ENCODE measurements at regions not wholly inside any gene's neighbourhood (a gene's known extent, or its start where the extent isn't known, plus 50 kb on each side); places are given as distances from the start of the nearest gene placed in this dataset.

GRCh38 chr13:90402102-90402501, 945.4 kb upstream of the MIR17HG start:
- H3K27me3 Mint-ChIP-seq (ENCODE audit: insufficient read depth, low read depth) = no peaks in the 10 kb centered on the region
- H3K4me3 ChIP-seq = no peak overlapping the region
- TF ChIP-seq EZH2phosphoT487 (IDR thresholded peaks at IDR 0.05) (no peak), EZH2 (IDR thresholded peaks at IDR 0.05) (no peak), CTCF (IDR thresholded peaks at IDR 0.05) (no peak)
- no peaks in the 10 kb centered on the region for H3K79me2 ChIP-seq (ENCODE audit: low read depth)
- no peak overlapping the region for H3K27ac ChIP-seq
- no peak overlapping the region for H3K4me3 Mint-ChIP-seq
- no peaks in the 10 kb centered on the region for H3K36me3 Mint-ChIP-seq
- H3K36me3 ChIP-seq = no peaks in the 10 kb centered on the region
- H2AFZ ChIP-seq (replicated peaks) = no peak overlapping the region
- no peak overlapping the region for H3K27ac Mint-ChIP-seq
- DNase-seq (ENCODE audit: low spot score) = no peak
- H3K9me3 Mint-ChIP-seq = peaks cover 6% of the 10 kb centered on the region
- H4K20me1 ChIP-seq (ENCODE audit: low read depth) = no peaks in the 10 kb centered on the region
- no peak overlapping the region for H3K4me2 ChIP-seq
- H3K4me1 ChIP-seq = peaks cover 5% of the 10 kb centered on the region
- no peak overlapping the region for H3K9ac ChIP-seq
- peaks cover 6% of the 10 kb centered on the region for H3K4me1 Mint-ChIP-seq
- no peaks in the 10 kb centered on the region for H3K9me3 ChIP-seq (ENCODE audit: low read depth)
- no peaks in the 10 kb centered on the region for H3F3A ChIP-seq (ENCODE audit: low read depth)
- no peaks in the 10 kb centered on the region for H3K27me3 ChIP-seq

GRCh38 chr13:90402613-90403012, 944.9 kb upstream of the MIR17HG start:
- Mint-ChIP-seq H3K4me3 (no peak overlapping the region), H3K27ac (no peak overlapping the region), H3K9me3 (peaks cover 6% of the 10 kb centered on the region), H3K27me3 (ENCODE audit: insufficient read depth, low read depth) (no peaks in the 10 kb centered on the region), H3K4me1 (peaks cover 2% of the 10 kb centered on the region), H3K36me3 (no peaks in the 10 kb centered on the region)
- peaks cover 3% of the 10 kb centered on the region for H3K4me1 ChIP-seq
- TF ChIP-seq EZH2 (IDR thresholded peaks at IDR 0.05) (no peak), EZH2phosphoT487 (IDR thresholded peaks at IDR 0.05) (no peak), CTCF (IDR thresholded peaks at IDR 0.05) (no peak)
- H3K9ac ChIP-seq = no peak overlapping the region
- H2AFZ ChIP-seq (replicated peaks) = no peak overlapping the region
- no peak overlapping the region for H3K4me2 ChIP-seq
- no peak overlapping the region for H3K4me3 ChIP-seq
- DNase-seq (ENCODE audit: low spot score) = no peak
- no peaks in the 10 kb centered on the region for H3F3A ChIP-seq (ENCODE audit: low read depth)
- no peaks in the 10 kb centered on the region for H3K9me3 ChIP-seq (ENCODE audit: low read depth)
- no peaks in the 10 kb centered on the region for H3K27me3 ChIP-seq
- H4K20me1 ChIP-seq (ENCODE audit: low read depth) = no peaks in the 10 kb centered on the region
- H3K27ac ChIP-seq = no peak overlapping the region
- no peaks in the 10 kb centered on the region for H3K79me2 ChIP-seq (ENCODE audit: low read depth)
- H3K36me3 ChIP-seq = no peaks in the 10 kb centered on the region

- Mint-ChIP-seq H3K36me3 (no peaks in the 10 kb centered on the region), H3K4me1 (no peaks in the 10 kb centered on the region)
- no peak for DNase-seq (ENCODE audit: low spot score)
Measured at GRCh38 chr13:90403330-90404082, 944.0 kb upstream of the MIR17HG start.

More at GRCh38 chr13:90403330-90404082, 944.0 kb upstream of the MIR17HG start:
- no peaks in the 10 kb centered on the region for H3K4me1 ChIP-seq
- H4K20me1 ChIP-seq (ENCODE audit: low read depth) = no peaks in the 10 kb centered on the region
- Mint-ChIP-seq H3K27ac (no peak overlapping the region), H3K4me3 (no peak overlapping the region), H3K9me3 (peaks cover 6% of the 10 kb centered on the region), H3K27me3 (ENCODE audit: insufficient read depth, low read depth) (no peaks in the 10 kb centered on the region)
- no peaks in the 10 kb centered on the region for H3K9me3 ChIP-seq (ENCODE audit: low read depth)
- H3F3A ChIP-seq (ENCODE audit: low read depth) = no peaks in the 10 kb centered on the region
- H3K9ac ChIP-seq = no peak overlapping the region
- H3K4me2 ChIP-seq = no peak overlapping the region
- H2AFZ ChIP-seq (replicated peaks) = no peak overlapping the region
- H3K36me3 ChIP-seq = no peaks in the 10 kb centered on the region
- no peaks in the 10 kb centered on the region for H3K79me2 ChIP-seq (ENCODE audit: low read depth)
- no peak for TF ChIP-seq EZH2phosphoT487 (IDR thresholded peaks at IDR 0.05)
- no peak for TF ChIP-seq CTCF (IDR thresholded peaks at IDR 0.05)
- TF ChIP-seq EZH2 (IDR thresholded peaks at IDR 0.05) = no peak
- H3K27me3 ChIP-seq = no peaks in the 10 kb centered on the region
- no peak overlapping the region for H3K27ac ChIP-seq
- H3K4me3 ChIP-seq = no peak overlapping the region

Measured in neural progenitor cell (in vitro differentiated cells).